ENCODE measurements at regions not wholly inside any gene's neighbourhood (a gene's known extent, or its start where the extent isn't known, plus 50 kb on each side); places are given as distances from the start of the nearest gene placed in this dataset.

DNA sequence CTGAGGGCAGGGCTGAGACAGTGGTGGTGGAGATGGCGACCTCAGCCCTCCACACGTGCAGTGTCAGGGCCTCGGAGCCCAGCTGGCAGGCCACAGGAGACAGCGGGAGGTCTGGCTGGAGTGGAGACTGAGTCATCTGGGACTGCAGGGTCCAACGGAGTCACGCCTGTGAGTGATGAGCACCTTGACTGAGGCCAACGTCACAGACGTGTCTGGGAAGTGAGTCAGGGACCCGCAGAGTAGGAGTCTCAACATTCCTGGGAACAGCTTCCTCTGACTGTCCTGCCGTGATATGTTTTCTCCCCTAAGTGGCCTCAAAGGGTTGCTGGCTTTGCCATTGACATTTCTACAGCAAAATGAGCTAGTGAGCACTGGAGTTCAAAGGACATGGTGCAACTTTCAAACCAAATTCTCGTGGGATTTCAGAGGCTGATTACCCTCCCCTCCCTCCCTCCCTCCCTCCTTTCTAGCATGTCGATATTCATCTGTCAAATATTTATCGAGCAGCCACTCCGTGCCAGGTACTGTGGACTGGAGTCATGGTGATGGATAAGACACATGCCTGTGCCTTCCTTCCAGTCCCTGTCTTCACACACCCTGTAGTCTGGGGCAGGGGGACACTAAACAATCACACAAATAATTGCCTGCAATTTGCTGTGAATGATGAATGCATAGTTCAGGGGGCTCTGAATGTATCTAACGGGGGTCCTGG is 53.3 kb upstream of the AMOTL2 start:
- in situ Hi-C loops (cut with MboI; ENCODE audit: low pct_unique_long_range_greater_than_20kb in 2 of 9, low sequenced_read_pairs in 9 of 9, unreplicated experiment in 9 of 9): no loop called here
- peak in 7 of 8 experiments; percentile 64 to 97 (median 89) for ATAC-seq (replicated peaks in 6 of 8)

GRCh38 chr3:134426660-134427181 is 52.5 kb upstream of the AMOTL2 start:
- ATAC-seq (replicated peaks in 6 of 8): no peak

More for the DNA sequence above, 53.3 kb upstream of the AMOTL2 start:
- WGBS, 10 experiments: 0 to 78% (median 33%) methylated on average over 1 to 5 of the region's 15 CpGs; no CpG with 5 or more reads in 5 of the 10 experiments
- Histone ChIP-seq H3K4me3 (no peak overlapping the region), H3K27ac (no peak overlapping the region), H3K4me1 (replicated peaks in 1 of 2) (peaks cover 0 to 4% of the 10 kb centered on the region in 2 donors)

DNA sequence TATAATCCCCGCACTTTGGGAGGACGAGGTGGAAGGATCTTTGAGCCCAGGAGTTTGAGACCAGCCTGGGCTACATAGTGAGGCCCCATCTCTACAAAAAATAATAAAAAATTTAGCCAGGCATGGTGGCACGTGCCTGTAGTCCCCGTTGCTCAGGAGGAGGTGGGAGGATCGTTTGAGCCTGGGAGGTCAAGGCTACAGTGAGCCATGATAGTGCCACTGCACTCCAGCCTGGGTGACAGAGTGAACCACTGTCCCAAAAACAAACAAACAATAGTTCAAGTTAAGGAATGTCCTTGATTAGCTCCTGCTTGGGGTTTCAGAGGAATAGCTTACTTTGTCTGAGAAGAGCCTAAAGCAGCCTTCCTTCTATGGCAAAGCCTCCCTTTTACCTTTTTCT is 51.7 kb upstream of the AMOTL2 start:
- Histone ChIP-seq H3K4me3 (no peak overlapping the region), H3K27ac (no peak overlapping the region), H3K4me1 (replicated peaks in 1 of 2) (peaks cover 0 to 4% of the 10 kb centered on the region in 2 donors)
- 65 to 94% (median 76%) methylated on average over 2 to 4 of the region's 5 CpGs; no CpG with 5 or more reads in 5 of the 10 experiments for WGBS, 10 experiments
- in situ Hi-C loops (cut with MboI; ENCODE audit: low pct_unique_long_range_greater_than_20kb in 2 of 9, low sequenced_read_pairs in 9 of 9, unreplicated experiment in 9 of 9): no loop called here
- no peak for ATAC-seq (replicated peaks in 6 of 8)

More at GRCh38 chr3:134426660-134427181, 52.5 kb upstream of the AMOTL2 start:
- no peak overlapping the region for H3K27ac ChIP-seq
- peaks cover 0 to 4% of the 10 kb centered on the region in 2 donors for H3K4me1 ChIP-seq (replicated peaks in 1 of 2)
- no peak overlapping the region for H3K4me3 ChIP-seq
- in situ Hi-C loops (cut with MboI; ENCODE audit: low pct_unique_long_range_greater_than_20kb in 2 of 9, low sequenced_read_pairs in 9 of 9, unreplicated experiment in 9 of 9): no loop called here
- WGBS, 10 experiments: 89 to 100% (median 94%) methylated on average over 4 to 6 of the region's 9 CpGs; no CpG with 5 or more reads in 7 of the 10 experiments

All from motor neuron (in vitro differentiated cells).